ENCODE measurements at regions not wholly inside any gene's neighbourhood (a gene's known extent, or its start where the extent isn't known, plus 50 kb on each side); places are given as distances from the start of the nearest gene placed in this dataset.
"Not testable (repeated sequence)": the region's sequence is repeated elsewhere in the genome, so short reads cannot be mapped to it uniquely, and the experiment has no call there.

DNA sequence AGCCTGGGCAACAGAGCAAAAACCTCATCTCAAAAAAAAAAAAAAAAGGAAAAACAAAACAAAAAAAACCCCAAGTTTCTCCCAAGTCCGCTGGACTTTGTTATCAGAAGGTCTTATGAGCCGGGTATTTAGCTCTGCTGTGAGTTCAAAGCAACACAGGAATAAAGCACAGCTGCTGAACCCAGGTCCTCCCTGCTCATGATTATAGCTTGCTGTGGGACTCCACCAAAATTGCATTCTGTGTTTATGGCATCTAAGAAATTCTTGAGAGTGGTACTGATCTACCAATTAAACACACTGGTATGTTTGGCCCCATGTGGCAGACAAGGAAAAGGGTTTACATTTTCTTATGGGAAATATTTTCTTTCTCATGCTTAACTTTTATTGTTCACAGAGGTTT, 93.6 kb upstream of the NEDD9 start:
- no peak for DNase-seq (ENCODE audit: low spot score)

DNA sequence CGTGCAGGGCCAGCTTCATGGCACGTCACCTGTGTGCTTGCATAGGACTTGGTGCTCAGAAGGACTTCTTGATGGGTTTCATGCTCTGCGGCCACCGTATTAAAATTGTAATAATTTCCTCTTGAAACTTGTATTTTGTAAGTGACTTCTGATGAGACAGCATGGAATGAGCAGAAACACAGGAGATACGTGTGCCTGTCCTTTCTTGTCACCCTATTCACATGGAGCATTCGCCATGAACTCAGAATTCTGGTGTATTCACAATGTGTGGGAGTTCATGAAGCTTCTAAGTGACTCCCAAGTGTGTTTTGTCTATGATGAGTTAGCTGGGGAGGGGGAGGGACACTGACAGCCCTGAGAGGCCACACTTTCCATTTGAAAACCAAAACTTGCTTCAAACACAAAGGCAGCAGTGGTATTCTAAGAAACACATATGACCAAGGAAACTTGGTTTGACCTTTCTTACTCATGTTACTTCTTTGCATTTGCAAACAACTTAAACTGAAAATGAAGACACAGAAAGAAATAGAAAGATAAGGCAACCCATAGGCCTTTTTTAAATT, 92.1 kb upstream of the NEDD9 start:
- no peak for DNase-seq (ENCODE audit: low spot score)

- DNase-seq (ENCODE audit: low spot score), result no peak
Observed at GRCh38 chr6:11323666-11324452, 91.4 kb upstream of the NEDD9 start.

DNA sequence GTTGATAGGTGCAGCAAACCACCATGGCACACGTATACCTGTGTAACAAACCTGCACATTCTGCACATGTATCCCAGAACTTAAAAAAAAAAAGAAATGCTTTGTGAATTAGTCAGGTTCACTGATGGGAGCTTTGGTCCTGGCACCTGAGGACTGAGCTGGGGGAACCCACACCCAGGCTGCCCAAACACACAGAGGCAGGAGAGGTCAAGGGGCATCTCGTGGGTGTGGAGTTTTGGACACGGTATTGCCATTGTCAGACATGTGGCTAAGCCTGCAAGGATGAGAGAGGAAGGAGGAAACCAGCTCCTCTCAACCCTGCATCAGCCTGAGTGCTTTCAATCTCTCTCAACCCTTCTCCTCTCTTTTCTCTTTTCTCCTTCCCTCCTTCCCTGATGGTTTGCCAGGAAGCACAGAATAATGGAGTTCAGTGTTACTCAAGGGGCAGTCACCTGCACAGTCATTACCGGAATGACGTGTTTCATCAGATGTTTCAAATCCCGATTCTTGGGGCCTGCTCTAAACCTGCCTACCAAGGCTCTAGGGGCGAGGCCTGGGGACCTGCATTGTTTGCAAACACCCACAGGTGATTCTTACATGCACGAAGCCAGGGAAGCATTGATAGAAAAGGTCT, 89.9 kb upstream of the NEDD9 start:
- DNase-seq (ENCODE audit: low spot score), result no peak

DNA sequence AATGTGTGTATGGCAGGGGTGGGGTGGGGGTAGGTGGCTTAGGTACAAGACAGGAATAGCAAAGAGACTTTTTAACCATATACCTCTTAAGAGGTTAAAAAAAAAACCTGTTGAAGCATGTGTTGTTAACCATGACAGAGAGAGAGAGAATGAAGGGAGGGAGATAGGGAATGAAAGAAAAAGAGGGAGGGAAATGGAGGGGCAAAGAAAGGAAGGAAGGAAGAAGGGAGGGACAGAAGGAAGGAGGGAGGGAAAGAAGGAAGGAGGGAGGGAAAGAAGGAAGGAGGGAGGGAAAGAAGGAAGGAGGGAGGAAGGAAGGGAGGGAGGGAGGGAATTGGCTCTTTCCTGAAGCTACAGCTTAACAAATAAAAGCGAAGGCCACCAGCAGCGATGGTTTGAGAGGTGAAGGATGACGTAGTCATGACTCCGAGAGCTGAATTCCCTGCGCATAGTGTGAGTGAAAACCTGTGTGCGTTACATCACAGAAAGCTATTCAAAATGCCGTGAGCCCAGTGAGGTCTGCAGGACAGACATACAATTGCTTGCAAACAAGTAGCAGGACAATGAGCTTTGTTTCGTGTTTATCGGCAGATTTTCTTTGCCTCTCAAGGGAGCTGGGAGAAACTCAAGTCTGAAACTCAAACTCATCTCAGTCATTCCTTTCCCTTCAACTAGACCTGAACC, 88.6 kb upstream of the NEDD9 start:
- DNase-seq (ENCODE audit: low spot score), result no peak

DNA sequence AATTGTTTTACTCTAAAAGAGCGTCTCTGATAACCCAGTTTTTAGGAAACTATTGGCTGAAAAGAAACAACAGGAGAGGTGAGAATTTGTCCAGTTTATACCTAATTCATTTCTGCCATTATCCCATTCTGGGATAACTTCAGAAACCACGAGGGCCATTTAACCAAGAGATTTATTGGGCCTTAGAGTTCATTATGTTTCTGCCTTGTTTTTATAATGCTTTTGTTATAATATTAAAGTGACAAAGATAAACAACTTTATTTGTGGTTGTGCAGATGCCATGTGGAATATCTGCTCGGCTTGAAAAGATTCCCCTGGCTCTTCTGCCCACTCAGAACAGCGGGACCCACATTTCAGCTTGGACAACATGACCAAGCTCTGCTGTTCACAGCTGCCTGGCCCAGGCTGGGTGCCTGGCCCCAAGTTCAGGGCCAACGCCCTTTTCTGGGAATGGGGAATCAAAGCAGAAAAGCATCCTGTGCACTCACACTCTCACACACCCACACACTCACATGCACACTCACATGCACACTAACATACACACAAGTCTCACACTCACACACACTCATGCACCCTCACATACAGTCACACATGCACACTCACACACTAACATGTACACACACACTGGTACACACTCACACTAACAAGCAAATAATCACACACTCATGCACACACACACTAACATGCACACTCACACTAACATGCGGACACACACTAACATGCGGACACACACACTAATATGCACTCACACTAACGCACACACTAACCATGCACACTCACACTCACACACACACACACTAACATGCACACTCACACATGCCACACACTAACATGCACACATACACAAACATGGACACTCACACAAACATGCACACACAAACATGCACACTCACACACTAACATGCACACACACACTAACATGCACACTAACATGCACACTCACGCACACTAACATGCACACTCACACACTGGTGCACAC, 86.7 kb upstream of the NEDD9 start:
- DNase-seq (ENCODE audit: low spot score), result no peak

GRCh38 chr6:11317885-11318771, 85.7 kb upstream of the NEDD9 start:
- DNase-seq (ENCODE audit: low spot score), result no peak

- no peak for DNase-seq (ENCODE audit: low spot score)
Observed at GRCh38 chr6:11315743-11316437, 83.4 kb upstream of the NEDD9 start.

DNA sequence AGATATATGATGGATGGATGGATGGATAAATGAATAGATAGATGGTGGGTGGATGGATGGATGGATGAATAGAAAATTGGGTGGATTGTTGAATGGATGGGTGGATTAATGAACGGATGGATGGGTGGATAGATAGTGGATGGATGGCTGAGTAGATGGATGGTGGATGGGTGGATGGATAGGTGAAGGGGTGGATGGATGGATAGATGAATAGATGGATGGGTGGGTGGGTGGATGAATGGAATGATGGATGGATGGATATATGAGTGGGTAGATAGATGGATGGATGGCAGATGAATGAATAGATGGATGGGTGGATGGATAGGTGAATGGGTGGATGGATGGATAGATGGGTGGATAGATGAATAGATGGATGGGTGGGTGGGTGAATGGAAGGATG, 80.7 kb upstream of the NEDD9 start:
- DNase-seq (ENCODE audit: low spot score), result no peak

DNA sequence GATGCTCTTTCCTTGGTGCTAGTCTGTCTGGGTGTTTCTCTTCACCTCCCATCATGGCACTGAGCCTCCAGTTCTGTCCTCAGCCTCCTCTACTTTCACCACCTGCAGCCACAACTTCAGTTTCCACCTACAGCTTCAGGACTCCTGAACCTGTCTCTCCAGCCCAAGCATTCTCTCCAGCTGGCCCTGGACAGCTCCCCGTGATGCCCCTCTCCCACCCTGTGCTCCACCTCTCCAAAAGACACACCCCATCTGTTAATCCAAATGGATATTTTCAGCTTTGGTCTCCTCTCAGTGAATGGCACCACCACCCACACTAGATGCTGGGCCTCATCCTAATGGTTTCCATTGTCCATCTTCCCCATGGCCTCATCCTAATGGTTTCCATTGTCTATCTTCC, 79.5 kb upstream of the NEDD9 start:
- no peak for DNase-seq (ENCODE audit: low spot score)

DNA sequence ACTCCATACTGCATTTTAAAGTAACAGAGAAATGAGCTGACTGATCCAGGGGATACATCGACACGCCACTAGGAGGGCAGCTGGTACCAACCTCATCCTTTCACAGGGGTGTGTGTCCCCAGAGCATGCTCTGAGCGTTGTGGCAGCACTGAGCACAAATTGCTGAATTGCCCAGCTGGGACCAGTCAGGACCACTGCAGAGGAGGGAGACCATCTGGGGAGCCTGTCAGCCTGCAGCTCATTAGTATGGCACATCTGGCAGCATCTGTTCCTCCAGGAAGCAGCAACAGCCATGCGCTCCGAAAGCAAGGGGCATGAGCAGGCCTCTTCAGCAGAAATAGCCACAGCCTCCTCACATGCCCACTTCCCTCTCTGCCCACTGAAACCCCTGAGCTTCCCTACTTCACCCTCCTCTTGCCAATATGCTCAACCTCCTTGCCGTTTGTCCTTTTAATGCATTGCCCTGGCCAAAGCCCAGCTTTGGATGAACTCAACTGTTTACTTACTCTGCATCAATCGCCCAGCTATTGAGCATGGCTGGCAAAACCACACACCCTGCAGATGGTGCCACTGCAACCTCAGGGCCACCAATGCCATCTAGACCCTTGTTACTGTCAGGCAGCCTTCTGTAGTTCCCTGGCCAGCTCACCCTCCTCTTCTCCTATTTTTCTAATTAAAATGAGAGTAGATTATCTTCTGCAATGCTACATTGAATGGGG, 77.6 kb upstream of the NEDD9 start:
- DNase-seq (ENCODE audit: low spot score), result no peak

DNA sequence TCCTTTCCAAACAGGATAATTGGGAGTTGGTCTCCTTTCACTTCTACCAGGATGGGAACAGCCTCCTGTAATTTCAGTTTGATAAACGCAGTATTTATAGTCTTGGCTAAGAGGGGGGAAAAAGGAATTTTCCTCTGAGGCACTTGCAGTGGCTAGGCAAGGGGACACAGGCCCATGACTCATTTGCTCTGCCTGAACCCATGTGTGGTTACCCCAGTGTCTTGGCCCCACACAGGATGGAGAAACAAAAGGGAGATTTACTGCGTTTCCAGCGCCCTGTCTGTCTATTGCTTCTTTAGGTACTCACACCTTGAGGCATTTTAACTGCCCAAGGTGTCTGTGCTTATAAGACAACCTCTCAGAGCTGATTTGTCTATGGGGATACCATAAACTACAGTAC, 74.8 kb upstream of the NEDD9 start:
- no peak for DNase-seq (ENCODE audit: low spot score)

DNA sequence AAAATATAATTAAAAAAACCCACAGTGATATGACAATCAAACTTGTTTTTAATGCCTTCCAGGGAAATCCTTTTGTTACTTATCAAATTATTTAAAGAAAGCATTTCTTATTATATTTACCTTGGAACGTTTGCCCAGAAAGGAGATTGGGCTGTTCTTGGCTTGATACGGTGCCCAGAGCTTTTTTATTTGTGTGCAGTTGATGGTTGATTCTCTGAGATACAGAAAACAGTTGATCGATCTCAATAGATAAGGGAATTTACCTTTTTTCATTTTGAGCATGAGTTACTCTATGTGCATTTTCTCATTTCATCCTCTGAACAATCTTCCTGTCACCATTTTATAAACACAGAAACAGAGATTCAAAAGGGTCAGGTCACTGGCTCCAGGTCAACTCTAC, 72.5 kb upstream of the NEDD9 start:
- no peak for DNase-seq (ENCODE audit: low spot score)

DNA sequence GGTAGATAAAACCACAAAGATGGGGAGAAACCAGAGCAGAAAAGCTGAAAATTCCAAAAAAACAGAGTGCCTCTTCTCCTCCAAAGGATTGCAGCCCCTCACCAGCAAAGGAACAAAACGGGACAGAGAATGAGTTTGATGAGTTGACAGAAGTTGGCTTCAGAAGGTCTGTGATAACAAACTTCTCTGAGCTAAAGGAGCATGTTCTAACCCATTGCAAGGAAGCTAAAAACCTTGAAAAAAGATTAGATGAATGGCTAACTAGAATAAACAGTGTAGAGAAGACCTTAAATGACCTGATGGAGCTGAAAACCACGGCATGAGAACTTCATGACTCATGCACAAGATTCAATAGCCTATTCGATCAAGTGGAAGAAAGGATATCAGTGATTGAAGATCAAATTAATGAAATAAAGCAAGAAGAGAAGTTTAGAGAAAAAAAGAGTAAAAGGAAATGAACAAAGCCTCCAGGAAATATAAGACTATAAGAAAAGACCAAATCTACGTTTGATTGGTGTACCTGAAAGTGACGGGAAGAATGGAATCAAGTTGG, 67.5 kb upstream of the NEDD9 start:
- DNase-seq (ENCODE audit: low spot score), result not testable (repeated sequence)

DNA sequence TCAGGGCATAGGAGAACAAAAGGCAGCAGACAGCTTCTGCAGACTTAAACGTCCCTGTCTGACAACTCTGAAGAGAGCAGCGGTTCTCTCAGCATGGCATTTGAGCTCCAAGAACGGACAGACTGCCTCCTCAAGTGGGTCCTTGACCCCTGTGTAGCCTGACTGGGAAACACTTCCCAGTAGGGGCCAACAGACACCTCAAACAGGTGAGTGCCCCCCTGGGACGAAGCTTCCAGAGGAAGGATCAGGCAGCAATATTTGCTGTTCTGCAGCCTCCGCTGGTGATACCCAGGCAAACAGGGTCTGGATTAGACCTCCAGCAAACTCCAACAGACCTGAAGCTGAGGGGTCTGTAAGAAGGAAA, 66.9 kb upstream of the NEDD9 start:
- DNase-seq (ENCODE audit: low spot score), result not testable (repeated sequence)

GRCh38 chr6:11298651-11299420, 66.4 kb upstream of the NEDD9 start:
- DNase-seq (ENCODE audit: low spot score), result no peak

DNA sequence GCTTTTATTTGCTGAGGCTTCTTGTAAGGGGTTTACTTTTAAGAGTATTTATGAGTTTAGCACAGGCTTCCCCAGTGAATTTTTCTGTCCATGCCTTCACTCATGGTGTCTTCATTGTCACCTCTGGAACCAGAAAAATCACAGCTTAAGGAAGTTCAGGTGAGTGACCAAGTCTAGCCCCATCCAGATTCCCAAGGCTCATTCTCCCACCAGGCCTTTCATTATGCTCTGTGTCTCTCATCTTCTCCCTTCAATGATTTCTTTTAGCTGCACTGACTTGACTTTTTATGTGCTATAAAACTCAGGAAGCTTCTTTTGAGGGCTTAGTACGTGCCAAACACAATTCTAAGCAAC, 64.9 kb upstream of the NEDD9 start:
- no peak for DNase-seq (ENCODE audit: low spot score)

All from D341Med (cell line).